H1 (cell line): ENCODE measurements at regions not wholly inside any gene's neighbourhood (a gene's known extent, or its start where the extent isn't known, plus 50 kb on each side); places are given as distances from the start of the nearest gene placed in this dataset.

ENCODE experiments used
- CTCF ChIA-PET: fragments of 300-600 bp; sonication (Branson Sonifier 250); formaldehyde crosslinking; loops from one replicate; lab custom pipeline; 2021; ENCODE audit not compliant: partially characterized antibody; lab: Charles Lee
- POLR2A ChIA-PET: fragments of 300-600 bp; sonication (Branson Sonifier 250); formaldehyde crosslinking; loops from one replicate; lab custom pipeline; 2021; ENCODE audit warnings: inconsistent platforms; ENCODE audit not compliant: partially characterized antibody; lab: Charles Lee
- DNase-seq, 2 experiments: peaks; one replicate each; pipeline versions ENCODE4 v3.0.0 to v3.0.0-alpha.2; 2010 to 2022; ENCODE audit warnings: low spot score in 2 of 2, low read depth in 1 of 2, mixed read lengths in 1 of 2
- FAIRE-seq: peaks from 2 replicates; lab custom pipeline; 2011; peaks lifted over from hg19 to GRCh38; lab: Jason Lieb, UNC
- H2AFZ ChIP-seq: 2 replicates; pipeline ENCODE4 v1.8.1; 2012; ENCODE audit warnings: low read length, inconsistent platforms
- H2AK5ac ChIP-seq: 2 replicates; pipeline ENCODE4 v1.6.1; 2013; ENCODE audit warnings: low read depth, low read length
- H2BK120ac ChIP-seq: replicated peaks from 2 replicates; pipeline ENCODE3; 2013; ENCODE audit warnings: low read depth, low read length, inconsistent platforms
- H2BK12ac ChIP-seq: 2 replicates; pipeline ENCODE4 v1.6.1; 2013; ENCODE audit warnings: low read depth, low read length
- H2BK15ac ChIP-seq: 2 replicates; pipeline ENCODE4 v1.6.1; 2013; ENCODE audit warnings: low read length
- H2BK20ac ChIP-seq: 2 replicates; pipeline ENCODE4 v1.6.1; 2013; ENCODE audit warnings: low read length
- H2BK5ac ChIP-seq: 2 replicates; pipeline ENCODE4 v1.6.1; 2013; ENCODE audit warnings: low read depth, low read length
- H3K14ac ChIP-seq: 2 replicates; pipeline ENCODE4 v1.6.1; 2013; ENCODE audit warnings: inconsistent platforms; ENCODE audit not compliant: insufficient read length
- H3K18ac ChIP-seq: 2 replicates; pipeline ENCODE4 v1.6.1; 2013; ENCODE audit warnings: low read length; ENCODE audit errors: extremely low read depth
- H3K23ac ChIP-seq: 2 replicates; pipeline ENCODE4 v1.6.1; 2013; ENCODE audit warnings: inconsistent platforms; ENCODE audit not compliant: insufficient read length
- H3K23me2 ChIP-seq: 2 replicates; pipeline ENCODE4 v1.6.1; 2013; ENCODE audit warnings: low read depth, low read length
- H3K27ac ChIP-seq: 2 replicates; pipeline ENCODE4 v1.6.1; 2011; ENCODE audit warnings: low read depth, low read length, inconsistent platforms
- H3K27me3 ChIP-seq, 4 experiments: replicated peaks in 1 of 4; 1 replicate in 1 of 4; 2 replicates in 3 of 4; pipeline versions ENCODE4 v1.6.1 to v1.8.1; 2011 to 2013; ENCODE audit warnings: low read length in 3 of 4, mild to moderate bottlenecking in 3 of 4, inconsistent platforms in 2 of 4, mixed read lengths in 2 of 4, moderate library complexity in 1 of 4; ENCODE audit not compliant: control insufficient read depth in 3 of 4, insufficient read depth in 3 of 4; ENCODE audit errors: extremely low read depth in 1 of 4
- H3K36me3 ChIP-seq, 4 experiments: 2 replicates each; pipeline versions ENCODE4 v1.6.1 to v1.8.1; 2011 to 2013; ENCODE audit warnings: mild to moderate bottlenecking in 4 of 4, low read length in 3 of 4, moderate library complexity in 2 of 4, control low read depth in 1 of 4, inconsistent platforms in 1 of 4; ENCODE audit not compliant: insufficient read depth in 4 of 4, control insufficient read depth in 2 of 4
- H3K4ac ChIP-seq: replicated peaks from 2 replicates; pipeline ENCODE3; 2013; ENCODE audit warnings: low read length, low read depth, mixed read lengths, inconsistent platforms; ENCODE audit not compliant: insufficient read length
- H3K4me1 ChIP-seq, 4 experiments: replicated peaks in 1 of 4; 1 replicate in 1 of 4; 2 replicates in 3 of 4; pipeline versions ENCODE4 v1.6.1 to v1.8.1; 2011 to 2013; ENCODE audit warnings: low read length in 3 of 4, inconsistent platforms in 2 of 4, mixed read lengths in 1 of 4; ENCODE audit not compliant: insufficient read depth in 4 of 4, control insufficient read depth in 3 of 4
- H3K4me2 ChIP-seq, 2 experiments: 2 replicates each; pipeline versions ENCODE4 v1.6.1 to v1.8.1; 2011 to 2013; ENCODE audit warnings: low read depth in 2 of 2, low read length in 2 of 2, control low read depth in 1 of 2, inconsistent platforms in 1 of 2, mild to moderate bottlenecking in 1 of 2; ENCODE audit not compliant: insufficient read depth in 1 of 2
- H3K4me3 ChIP-seq, 4 experiments: fragments of 200-600, 300-600 bp in 1 of 4; sonication (generic), shearing (Covaris generic), sonication (Bioruptor Twin) in 1 of 4; 2 replicates each; pipeline versions ENCODE4 v1.5.1 to v1.8.1; 2011 to 2016; ENCODE audit warnings: low read length in 4 of 4, low read depth in 3 of 4, control low read depth in 2 of 4, inconsistent platforms in 2 of 4, mild to moderate bottlenecking in 2 of 4, mixed read lengths in 1 of 4, moderate library complexity in 1 of 4; ENCODE audit not compliant: insufficient read depth in 2 of 4; ENCODE audit errors: extremely low read depth in 1 of 4
- H3K56ac ChIP-seq: replicated peaks from 2 replicates; pipeline ENCODE3; 2013; ENCODE audit warnings: low read depth, mild to moderate bottlenecking, mixed read lengths, low read length, inconsistent platforms; ENCODE audit not compliant: insufficient read length
- H3K79me1 ChIP-seq: 2 replicates; pipeline ENCODE4 v1.6.1; 2013; ENCODE audit warnings: low read depth, low read length, control low read depth
- H3K79me2 ChIP-seq, 2 experiments: 2 replicates each; pipeline versions ENCODE4 v1.6.1 to v1.8.1; 2012 to 2013; ENCODE audit warnings: low read length in 2 of 2, mild to moderate bottlenecking in 2 of 2, inconsistent platforms in 1 of 2; ENCODE audit not compliant: insufficient read depth in 2 of 2, control insufficient read depth in 1 of 2
- H3K9ac ChIP-seq, 4 experiments: replicated peaks in 1 of 4; 1 replicate in 1 of 4; 2 replicates in 3 of 4; pipeline versions ENCODE4 v1.6.1 to v1.8.1; 2011 to 2013; ENCODE audit warnings: low read depth in 3 of 4, low read length in 3 of 4, control low read depth in 2 of 4, mild to moderate bottlenecking in 2 of 4, moderate library complexity in 2 of 4, inconsistent platforms in 1 of 4; ENCODE audit errors: extremely low read depth in 1 of 4
- H3K9me3 ChIP-seq, 2 experiments: 2 replicates each; pipeline versions ENCODE4 v1.6.1 to v1.8.1; 2012 to 2013; ENCODE audit warnings: mild to moderate bottlenecking in 2 of 2, moderate library complexity in 2 of 2, control low read depth in 1 of 2, inconsistent platforms in 1 of 2, low read depth in 1 of 2, low read length in 1 of 2, mixed read lengths in 1 of 2; ENCODE audit not compliant: insufficient read depth in 2 of 2
- H4K20me1 ChIP-seq, 2 experiments: replicated peaks in 1 of 2; 2 replicates each; pipeline versions ENCODE3 to v1.8.1; 2011 to 2013; ENCODE audit warnings: inconsistent platforms in 2 of 2, low read length in 2 of 2, mild to moderate bottlenecking in 1 of 2; ENCODE audit not compliant: insufficient read depth in 2 of 2, control insufficient read depth in 1 of 2
- H4K5ac ChIP-seq: 2 replicates; pipeline ENCODE4 v1.6.1; 2013; ENCODE audit warnings: low read length, low read depth, mixed read lengths, inconsistent platforms; ENCODE audit not compliant: insufficient read length
- H4K8ac ChIP-seq: 2 replicates; pipeline ENCODE4 v1.8.0; 2013; ENCODE audit warnings: mild to moderate bottlenecking, moderate library complexity, low read length, inconsistent platforms; ENCODE audit not compliant: insufficient read depth; ENCODE audit errors: extremely low read depth
- H4K91ac ChIP-seq: replicated peaks from 2 replicates; pipeline ENCODE3; 2013; ENCODE audit warnings: low read length, mixed read lengths, inconsistent platforms; ENCODE audit not compliant: insufficient read length
- CBX5 ChIP-seq: fragments of 300-800, 300-1000 bp; sonication (generic); IDR thresholded peaks from 2 replicates; pipeline ENCODE4 v1.7.1; 2016; ENCODE audit warnings: antibody characterized with exemption, low read length, low read depth
- E2F6 ChIP-seq: IDR thresholded peaks from 2 replicates; pipeline ENCODE4 v1.6.1; 2012; ENCODE audit warnings: inconsistent platforms
- EZH2 ChIP-seq: fragments of 200-600 bp; sonication (generic); IDR thresholded peaks from 2 replicates; pipeline ENCODE4 v1.7.1; 2012; ENCODE audit warnings: low read depth, mild to moderate bottlenecking, moderate library complexity, low read length, inconsistent platforms; ENCODE audit not compliant: severe bottlenecking
- GABPA ChIP-seq: IDR thresholded peaks from 2 replicates; pipeline ENCODE4 v1.6.1; 2011; ENCODE audit warnings: mild to moderate bottlenecking, low read length, moderate library complexity, borderline replicate concordance; ENCODE audit not compliant: insufficient read depth
- KDM4A ChIP-seq: IDR thresholded peaks from one replicate; pipeline ENCODE4 v1.7.1; 2012; ENCODE audit warnings: low read depth, mild to moderate bottlenecking, moderate library complexity, low read length, inconsistent platforms; ENCODE audit not compliant: severe bottlenecking
- POLR2A ChIP-seq, 2 experiments: IDR thresholded peaks; 1 replicate in 1 of 2; 2 replicates in 1 of 2; pipeline ENCODE4 v1.6.1; 2011; ENCODE audit warnings: low read depth in 2 of 2, low read length in 2 of 2, mild to moderate bottlenecking in 2 of 2; ENCODE audit errors: control extremely low read depth in 1 of 2
- SP1 ChIP-seq: IDR thresholded peaks from 2 replicates; pipeline ENCODE4 v1.6.1; 2011; ENCODE audit warnings: low read depth, low read length
- TAF1 ChIP-seq: IDR thresholded peaks from 2 replicates; pipeline ENCODE4 v1.6.1; 2011; ENCODE audit warnings: mild to moderate bottlenecking, low read depth, low read length
- ZNF274 ChIP-seq: IDR thresholded peaks from 2 replicates; pipeline ENCODE4 v1.7.0; 2012; ENCODE audit warnings: low read length, borderline replicate concordance; ENCODE audit errors: extremely low read depth
- WGBS, 2 experiments: shearing (Covaris generic) in 1 of 2; methylation state at CpG; one replicate each; pipeline versions ENCODE4 v1.1.6 to v1.1.7; 2013 to 2015; ENCODE audit warnings: low lambda C conversion rate in 2 of 2, mixed read lengths in 2 of 2, inconsistent platforms in 1 of 2, low coverage in 1 of 2, missing lambda C conversion rate in 1 of 2; ENCODE audit not compliant: insufficient replicate concordance in 2 of 2, insufficient coverage in 1 of 2, insufficient read length in 1 of 2; ENCODE audit errors: extremely low coverage in 1 of 2, missing lambda C conversion rate in 1 of 2; 5-methylcytosine and 5-hydroxymethylcytosine counted together

DNA sequence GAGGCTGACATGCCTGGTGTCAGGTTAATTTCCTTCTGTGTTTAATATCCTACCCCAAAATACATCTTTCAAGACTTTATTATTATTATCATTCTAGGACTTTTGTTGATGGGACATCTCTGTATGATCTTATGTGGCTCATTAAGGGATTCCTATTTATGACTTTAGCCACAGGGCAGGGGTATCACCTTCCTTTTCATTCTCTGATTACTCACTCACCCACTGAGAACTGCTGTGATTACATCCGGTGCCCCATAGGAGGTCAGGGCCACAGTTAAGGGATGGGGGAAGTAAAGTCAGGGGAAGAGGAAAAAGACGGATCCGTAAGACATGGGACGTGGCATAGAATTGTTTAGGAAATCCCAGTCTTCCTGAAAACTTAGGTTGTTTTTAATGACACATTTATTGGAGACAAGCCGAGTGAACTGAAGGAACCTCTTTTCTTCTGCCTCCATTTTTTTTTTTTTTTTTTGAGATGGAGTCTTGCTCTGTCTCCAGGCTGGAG is 61.0 kb upstream of the PITRM1 start:
- no peak overlapping the region for H3K56ac ChIP-seq
- H3K4me3 ChIP-seq: no peak overlapping the region
- CTCF ChIA-PET: interaction anchor here (0.6 kb wide), 1 partner anchor 132 kb away, joined by 3 read pairs; no protein-coding TSS in a partner anchor
- WGBS, 2 experiments: 93% methylated on average over 5 of the region's 5 CpGs; no CpG with 5 or more reads in 1 of the 2 experiments
- H3K23me2 ChIP-seq: no peaks in the 10 kb centered on the region
- H2BK15ac ChIP-seq: no peak overlapping the region
- H3K4me2 ChIP-seq: no peak overlapping the region
- no peaks in the 10 kb centered on the region for H3K27me3 ChIP-seq
- H2BK12ac ChIP-seq: no peak overlapping the region
- DNase-seq: no peak
- no peak overlapping the region for H2BK120ac ChIP-seq
- POLR2A ChIA-PET: no interaction called here
- H3K9me3 ChIP-seq: peaks cover 0 to 2% of the 10 kb centered on the region in 2 experiments; a peak in 1 of 4 replicates
- TF ChIP-seq EZH2 (no peak), CBX5 (no peak), GABPA (no peak), SP1 (no peak), KDM4A (no peak), POLR2A (IDR thresholded peaks at IDR 0.05; ENCODE audit: control extremely low read depth in 1 of 2, low read depth in 2 of 2, low read length in 2 of 2) (no peak), E2F6 (no peak), ZNF274 (no peak), TAF1 (no peak)
- H3K27ac ChIP-seq: no peak overlapping the region
- no peak overlapping the region for H4K8ac ChIP-seq
- no peak overlapping the region for H4K91ac ChIP-seq
- no peak overlapping the region for H3K18ac ChIP-seq
- no peak overlapping the region for H2AFZ ChIP-seq
- no peak for FAIRE-seq
- no peaks in the 10 kb centered on the region for H3K4me1 ChIP-seq
- no peaks in the 10 kb centered on the region for H3K36me3 ChIP-seq
- H3K4ac ChIP-seq: no peak overlapping the region
- no peaks in the 10 kb centered on the region for H3K79me2 ChIP-seq
- no peak overlapping the region for H2BK5ac ChIP-seq
- H3K79me1 ChIP-seq: no peaks in the 10 kb centered on the region
- no peaks in the 10 kb centered on the region for H4K20me1 ChIP-seq
- H3K14ac ChIP-seq: no peak overlapping the region
- 0 out of 2 replicates have a peak overlapping the region, but pooled peaks have one; percentile 13 for H2AK5ac ChIP-seq
- no peak overlapping the region for H2BK20ac ChIP-seq
- no peak overlapping the region for H3K23ac ChIP-seq
- H4K5ac ChIP-seq: no peak overlapping the region
- no peak overlapping the region for H3K9ac ChIP-seq
